ENCODE measurements at regions not wholly inside any gene's neighbourhood (a gene's known extent, or its start where the extent isn't known, plus 50 kb on each side); places are given as distances from the start of the nearest gene placed in this dataset.

DNA sequence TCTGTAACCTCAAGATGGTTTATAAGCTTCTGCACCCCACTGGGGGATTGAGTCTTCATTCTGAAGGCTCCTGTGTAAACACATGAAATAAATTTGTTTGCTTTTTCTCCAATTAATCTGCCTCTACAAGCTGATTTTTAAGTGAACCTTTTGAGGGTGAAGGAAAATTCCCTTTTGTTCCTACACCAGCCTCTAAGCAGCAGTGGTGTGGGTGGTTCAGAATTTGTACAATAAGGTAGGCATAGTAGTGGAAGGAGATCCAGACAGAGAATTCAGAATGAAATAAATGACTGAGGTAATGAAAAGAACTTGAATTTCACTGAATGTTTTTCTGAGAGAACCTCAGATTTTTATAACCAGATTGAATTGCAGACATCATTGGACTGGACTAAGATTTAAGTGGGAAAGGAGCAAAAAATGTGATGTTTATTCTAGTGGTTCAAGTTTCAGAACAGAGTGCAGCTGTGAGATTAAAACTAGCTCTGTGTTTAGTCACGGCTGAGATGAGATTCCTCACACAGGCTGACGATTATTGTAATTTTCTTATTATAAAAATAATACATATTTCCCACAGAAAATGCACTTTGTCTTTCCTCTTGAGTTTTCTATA is 1162.2 kb downstream of the TYW1 start:
- TF ChIP-seq CREB1 (CRISPR knock-in tag; IDR thresholded peaks at IDR 0.05; ENCODE audit: low read depth) (no peak), ZNF114 (CRISPR knock-in tag; IDR thresholded peaks at IDR 0.05) (no peak)
- TF ChIP-seq, protein P1, sequence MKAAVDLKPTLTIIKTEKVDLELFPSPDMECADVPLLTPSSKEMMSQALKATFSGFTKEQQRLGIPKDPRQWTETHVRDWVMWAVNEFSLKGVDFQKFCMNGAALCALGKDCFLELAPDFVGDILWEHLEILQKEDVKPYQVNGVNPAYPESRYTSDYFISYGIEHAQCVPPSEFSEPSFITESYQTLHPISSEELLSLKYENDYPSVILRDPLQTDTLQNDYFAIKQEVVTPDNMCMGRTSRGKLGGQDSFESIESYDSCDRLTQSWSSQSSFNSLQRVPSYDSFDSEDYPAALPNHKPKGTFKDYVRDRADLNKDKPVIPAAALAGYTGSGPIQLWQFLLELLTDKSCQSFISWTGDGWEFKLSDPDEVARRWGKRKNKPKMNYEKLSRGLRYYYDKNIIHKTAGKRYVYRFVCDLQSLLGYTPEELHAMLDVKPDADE (IDR thresholded peaks at IDR 0.05) = no peak
- H3K4me2 ChIP-seq = no peak overlapping the region
- peaks cover 3% of the 10 kb centered on the region for H3K27me3 Mint-ChIP-seq (ENCODE audit: insufficient read depth, low read depth, poor library complexity)

GRCh38 chr7:68162712-68163111 is 1166.1 kb downstream of the TYW1 start:
- no peak for ATAC-seq
- no peaks in the 10 kb centered on the region for H3K27me3 ChIP-seq (ENCODE audit: insufficient read depth)
- Mint-ChIP-seq H3K27me3 (ENCODE audit: insufficient read depth, low read depth, poor library complexity) (peaks cover 6% of the 10 kb centered on the region), H3K4me1 (no peaks in the 10 kb centered on the region), H3K9me3 (peaks cover 97% of the 10 kb centered on the region), H3K4me3 (no peak overlapping the region), H3K27ac (no peak overlapping the region), H3K36me3 (ENCODE audit: low read depth) (peaks cover 61% of the 10 kb centered on the region)
- no peak overlapping the region for H3K27ac ChIP-seq (ENCODE audit: low read depth)
- no peak overlapping the region for H3K4me3 ChIP-seq
- H3K4me1 ChIP-seq (ENCODE audit: insufficient read depth) = no peaks in the 10 kb centered on the region
- H4K20me1 ChIP-seq (replicated peaks; ENCODE audit: insufficient read depth) = no peaks in the 10 kb centered on the region
- no peak for DNase-seq (ENCODE audit: low spot score)
- TF ChIP-seq, protein P1 (IDR thresholded peaks at IDR 0.05) = no peak
- no peak for TF ChIP-seq EZH2 (IDR thresholded peaks at IDR 0.05; ENCODE audit: low read depth, unreplicated experiment)
- TF ChIP-seq NANOG (IDR thresholded peaks at IDR 0.05; ENCODE audit: borderline replicate concordance) = no peak
- no peak for TF ChIP-seq REST (IDR thresholded peaks at IDR 0.05; ENCODE audit: unreplicated experiment)
- no peak for TF ChIP-seq JUNB (IDR thresholded peaks at IDR 0.05; ENCODE audit: unreplicated experiment)
- H3K36me3 ChIP-seq (ENCODE audit: insufficient read depth) = peaks cover 4% of the 10 kb centered on the region; the same call in 1 of the 2 replicates
- H3K79me2 ChIP-seq (replicated peaks; ENCODE audit: insufficient read depth) = no peaks in the 10 kb centered on the region
- no peak overlapping the region for H3K4me2 ChIP-seq
- H3K9me2 ChIP-seq (ENCODE audit: insufficient read depth) = no peaks in the 10 kb centered on the region
- H2AFZ ChIP-seq = no peak overlapping the region
- no peaks in the 10 kb centered on the region for H3F3A ChIP-seq (replicated peaks; ENCODE audit: low read depth)

More for the DNA sequence above, 1162.2 kb downstream of the TYW1 start:
- H2AFZ ChIP-seq = no peak overlapping the region
- H3K79me2 ChIP-seq (replicated peaks; ENCODE audit: insufficient read depth) = no peaks in the 10 kb centered on the region
- H3K9me3 Mint-ChIP-seq = peaks cover 97% of the 10 kb centered on the region
- no peak overlapping the region for H3K4me3 ChIP-seq
- H3K4me1 ChIP-seq (ENCODE audit: insufficient read depth) = no peaks in the 10 kb centered on the region
- ATAC-seq (no peak), DNase-seq (ENCODE audit: low spot score) (no peak)
- H3K27ac ChIP-seq (ENCODE audit: low read depth) = no peak overlapping the region
- peaks cover 39% of the 10 kb centered on the region for H3K36me3 Mint-ChIP-seq (ENCODE audit: low read depth)
- no peak overlapping the region for H3K4me3 Mint-ChIP-seq
- no peaks in the 10 kb centered on the region for H4K20me1 ChIP-seq (replicated peaks; ENCODE audit: insufficient read depth)
- no peaks in the 10 kb centered on the region for H3K9me2 ChIP-seq (ENCODE audit: insufficient read depth)
- peaks cover 7% of the 10 kb centered on the region; the same call in 1 of the 2 replicates for H3K36me3 ChIP-seq (ENCODE audit: insufficient read depth)
- H3K27me3 ChIP-seq (ENCODE audit: insufficient read depth) = no peaks in the 10 kb centered on the region
- H3K27ac Mint-ChIP-seq = no peak overlapping the region
- no peaks in the 10 kb centered on the region for H3K4me1 Mint-ChIP-seq
- H3F3A ChIP-seq (replicated peaks; ENCODE audit: low read depth) = no peaks in the 10 kb centered on the region
